ENCODE measurements at regions not wholly inside any gene's neighbourhood (a gene's known extent, or its start where the extent isn't known, plus 50 kb on each side); places are given as distances from the start of the nearest gene placed in this dataset.

- H3K4me1 ChIP-seq (ENCODE audit: insufficient read depth, low read length, severe bottlenecking), result no peaks in the 10 kb centered on the region
- no peak overlapping the region for H3K9ac ChIP-seq (ENCODE audit: low read length)
- peaks cover 20% of the 10 kb centered on the region for H3K9me3 ChIP-seq (ENCODE audit: low read length)
- no peaks in the 10 kb centered on the region for H4K20me1 ChIP-seq (ENCODE audit: insufficient read depth, low read length)
- H3K4me3 ChIP-seq (ENCODE audit: low read depth, low read length, poor library complexity, severe bottlenecking), result no peak overlapping the region
- H3K27ac ChIP-seq (ENCODE audit: low read depth, low read length, poor library complexity, severe bottlenecking), result no peak overlapping the region
- peaks cover 86% of the 10 kb centered on the region for H3K36me3 ChIP-seq (ENCODE audit: insufficient read depth, low read length)
- H3K9me2 ChIP-seq (ENCODE audit: low read depth, low read length), result no peaks in the 10 kb centered on the region
- peaks cover 7% of the 10 kb centered on the region; the same call in 1 of the 2 replicates for H3F3A ChIP-seq (ENCODE audit: insufficient read depth, low read length)
- no peak overlapping the region for H3K4me2 ChIP-seq (ENCODE audit: low read length)
- no peaks in the 10 kb centered on the region for H3K27me3 ChIP-seq (ENCODE audit: insufficient read depth, low read length)
- TF ChIP-seq EZH2 (IDR thresholded peaks at IDR 0.05; ENCODE audit: borderline replicate concordance, low read length) (no peak), CTCF (IDR thresholded peaks at IDR 0.05; ENCODE audit: low read length) (no peak)
- peaks cover 94% of the 10 kb centered on the region for H3K79me2 ChIP-seq (ENCODE audit: insufficient read depth, low read length)
- H2AFZ ChIP-seq (ENCODE audit: low read length), result no peak overlapping the region
Observed at GRCh38 chr1:194281376-194281775, 1095.0 kb upstream of the B3GALT2 start.

- Histone ChIP-seq H3K36me3 (ENCODE audit: insufficient read depth, low read length) (peaks cover 85% of the 10 kb centered on the region), H3K79me2 (ENCODE audit: insufficient read depth, low read length) (peaks cover 95% of the 10 kb centered on the region), H3F3A (ENCODE audit: insufficient read depth, low read length) (peaks cover 7% of the 10 kb centered on the region; the same call in 1 of the 2 replicates), H2AFZ (ENCODE audit: low read length) (no peak overlapping the region), H3K27me3 (ENCODE audit: insufficient read depth, low read length) (no peaks in the 10 kb centered on the region), H3K4me2 (ENCODE audit: low read length) (no peak overlapping the region), H3K9ac (ENCODE audit: low read length) (no peak overlapping the region), H3K4me1 (ENCODE audit: insufficient read depth, low read length, severe bottlenecking) (no peaks in the 10 kb centered on the region), H3K9me2 (ENCODE audit: low read depth, low read length) (no peaks in the 10 kb centered on the region), H3K4me3 (ENCODE audit: low read depth, low read length, poor library complexity, severe bottlenecking) (no peak overlapping the region), H3K27ac (ENCODE audit: low read depth, low read length, poor library complexity, severe bottlenecking) (no peak overlapping the region), H3K9me3 (ENCODE audit: low read length) (peaks cover 23% of the 10 kb centered on the region), H4K20me1 (ENCODE audit: insufficient read depth, low read length) (no peaks in the 10 kb centered on the region)
- no peak for TF ChIP-seq EZH2 (IDR thresholded peaks at IDR 0.05; ENCODE audit: borderline replicate concordance, low read length)
Observed at GRCh38 chr1:194280463-194280862, 1094.0 kb upstream of the B3GALT2 start.

- peaks cover 27% of the 10 kb centered on the region for H3K9me3 ChIP-seq (ENCODE audit: low read length)
- H3K79me2 ChIP-seq (ENCODE audit: insufficient read depth, low read length), result peaks cover 95% of the 10 kb centered on the region
- no peaks in the 10 kb centered on the region for H3K4me1 ChIP-seq (ENCODE audit: insufficient read depth, low read length, severe bottlenecking)
- H2AFZ ChIP-seq (ENCODE audit: low read length), result no peak overlapping the region
- no peak overlapping the region for H3K4me2 ChIP-seq (ENCODE audit: low read length)
- TF ChIP-seq EZH2 (IDR thresholded peaks at IDR 0.05; ENCODE audit: borderline replicate concordance, low read length), result no peak
- TF ChIP-seq CTCF (IDR thresholded peaks at IDR 0.05; ENCODE audit: low read length), result no peak
- no peak overlapping the region for H3K27ac ChIP-seq (ENCODE audit: low read depth, low read length, poor library complexity, severe bottlenecking)
- no peak overlapping the region for H3K4me3 ChIP-seq (ENCODE audit: low read depth, low read length, poor library complexity, severe bottlenecking)
- no peaks in the 10 kb centered on the region for H3K27me3 ChIP-seq (ENCODE audit: insufficient read depth, low read length)
- H4K20me1 ChIP-seq (ENCODE audit: insufficient read depth, low read length), result no peaks in the 10 kb centered on the region
- no peak overlapping the region for H3K9ac ChIP-seq (ENCODE audit: low read length)
- H3F3A ChIP-seq (ENCODE audit: insufficient read depth, low read length), result peaks cover 7% of the 10 kb centered on the region; the same call in 1 of the 2 replicates
- H3K36me3 ChIP-seq (ENCODE audit: insufficient read depth, low read length), result peaks cover 85% of the 10 kb centered on the region
- H3K9me2 ChIP-seq (ENCODE audit: low read depth, low read length), result no peaks in the 10 kb centered on the region
Observed at GRCh38 chr1:194279975-194280374, 1093.6 kb upstream of the B3GALT2 start.

GRCh38 chr1:194277927-194278326 lies 1091.5 kb upstream of the B3GALT2 start:
- Histone ChIP-seq H3K36me3 (ENCODE audit: insufficient read depth, low read length) (peaks cover 83% of the 10 kb centered on the region), H3K4me2 (ENCODE audit: low read length) (no peak overlapping the region), H2AFZ (ENCODE audit: low read length) (no peak overlapping the region)

More at GRCh38 chr1:194277927-194278326, 1091.5 kb upstream of the B3GALT2 start:
- H3F3A ChIP-seq (ENCODE audit: insufficient read depth, low read length), result peaks cover 7% of the 10 kb centered on the region; the same call in 1 of the 2 replicates
- TF ChIP-seq CTCF (IDR thresholded peaks at IDR 0.05; ENCODE audit: low read length) (no peak), EZH2 (IDR thresholded peaks at IDR 0.05; ENCODE audit: borderline replicate concordance, low read length) (no peak)
- H4K20me1 ChIP-seq (ENCODE audit: insufficient read depth, low read length), result no peaks in the 10 kb centered on the region
- no peak overlapping the region for H3K27ac ChIP-seq (ENCODE audit: low read depth, low read length, poor library complexity, severe bottlenecking)
- H3K27me3 ChIP-seq (ENCODE audit: insufficient read depth, low read length), result no peaks in the 10 kb centered on the region
- peaks cover 23% of the 10 kb centered on the region for H3K9me3 ChIP-seq (ENCODE audit: low read length)
- no peak overlapping the region for H3K9ac ChIP-seq (ENCODE audit: low read length)
- no peaks in the 10 kb centered on the region for H3K9me2 ChIP-seq (ENCODE audit: low read depth, low read length)
- peaks cover 96% of the 10 kb centered on the region for H3K79me2 ChIP-seq (ENCODE audit: insufficient read depth, low read length)
- H3K4me3 ChIP-seq (ENCODE audit: low read depth, low read length, poor library complexity, severe bottlenecking), result no peak overlapping the region
- no peaks in the 10 kb centered on the region for H3K4me1 ChIP-seq (ENCODE audit: insufficient read depth, low read length, severe bottlenecking)
